ENCODE measurements at regions not wholly inside any gene's neighbourhood (a gene's known extent, or its start where the extent isn't known, plus 50 kb on each side); places are given as distances from the start of the nearest gene placed in this dataset.

GRCh38 chr5:93300945-93301344 is 280.1 kb downstream of the NR2F1-AS1 start:
- TF ChIP-seq CTCF (IDR thresholded peaks at IDR 0.05) (no peak), POLR2A (IDR thresholded peaks at IDR 0.05) (no peak)

All from heart left ventricle (tissue), 13 donors.